ENCODE measurements at regions not wholly inside any gene's neighbourhood (a gene's known extent, or its start where the extent isn't known, plus 50 kb on each side); places are given as distances from the start of the nearest gene placed in this dataset.

GRCh38 chr6:169944061-169944337 is 192.6 kb downstream of the ERMARD start:
- no peak overlapping the region for H2AFZ ChIP-seq (ENCODE audit: low read length)
- H3K9me3 ChIP-seq (ENCODE audit: low read depth, low read length): no peaks in the 10 kb centered on the region
- H3K4me1 ChIP-seq (ENCODE audit: insufficient read depth, low read length): no peaks in the 10 kb centered on the region
- H4K20me1 ChIP-seq (ENCODE audit: insufficient read depth, low read length): no peaks in the 10 kb centered on the region
- no peak overlapping the region for H3K4me2 ChIP-seq (ENCODE audit: insufficient read depth, low read length)
- no peak overlapping the region for H3K27ac ChIP-seq (ENCODE audit: low read depth, low read length)
- H3K79me2 ChIP-seq (ENCODE audit: insufficient read depth, low read length): no peaks in the 10 kb centered on the region
- TF ChIP-seq, protein P1, sequence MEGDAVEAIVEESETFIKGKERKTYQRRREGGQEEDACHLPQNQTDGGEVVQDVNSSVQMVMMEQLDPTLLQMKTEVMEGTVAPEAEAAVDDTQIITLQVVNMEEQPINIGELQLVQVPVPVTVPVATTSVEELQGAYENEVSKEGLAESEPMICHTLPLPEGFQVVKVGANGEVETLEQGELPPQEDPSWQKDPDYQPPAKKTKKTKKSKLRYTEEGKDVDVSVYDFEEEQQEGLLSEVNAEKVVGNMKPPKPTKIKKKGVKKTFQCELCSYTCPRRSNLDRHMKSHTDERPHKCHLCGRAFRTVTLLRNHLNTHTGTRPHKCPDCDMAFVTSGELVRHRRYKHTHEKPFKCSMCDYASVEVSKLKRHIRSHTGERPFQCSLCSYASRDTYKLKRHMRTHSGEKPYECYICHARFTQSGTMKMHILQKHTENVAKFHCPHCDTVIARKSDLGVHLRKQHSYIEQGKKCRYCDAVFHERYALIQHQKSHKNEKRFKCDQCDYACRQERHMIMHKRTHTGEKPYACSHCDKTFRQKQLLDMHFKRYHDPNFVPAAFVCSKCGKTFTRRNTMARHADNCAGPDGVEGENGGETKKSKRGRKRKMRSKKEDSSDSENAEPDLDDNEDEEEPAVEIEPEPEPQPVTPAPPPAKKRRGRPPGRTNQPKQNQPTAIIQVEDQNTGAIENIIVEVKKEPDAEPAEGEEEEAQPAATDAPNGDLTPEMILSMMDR (IDR thresholded peaks at IDR 0.05; ENCODE audit: extremely low read depth, low read depth, low read length): no peak
- no peak for DNase-seq (ENCODE audit: insufficient read length, low spot score, missing footprints)
- H3K27me3 ChIP-seq (ENCODE audit: insufficient read depth, low read length): no peaks in the 10 kb centered on the region
- H3K4me3 ChIP-seq (ENCODE audit: insufficient read depth, low read length): no peak overlapping the region
- H3K36me3 ChIP-seq (ENCODE audit: insufficient read depth, low read length): no peaks in the 10 kb centered on the region

DNA sequence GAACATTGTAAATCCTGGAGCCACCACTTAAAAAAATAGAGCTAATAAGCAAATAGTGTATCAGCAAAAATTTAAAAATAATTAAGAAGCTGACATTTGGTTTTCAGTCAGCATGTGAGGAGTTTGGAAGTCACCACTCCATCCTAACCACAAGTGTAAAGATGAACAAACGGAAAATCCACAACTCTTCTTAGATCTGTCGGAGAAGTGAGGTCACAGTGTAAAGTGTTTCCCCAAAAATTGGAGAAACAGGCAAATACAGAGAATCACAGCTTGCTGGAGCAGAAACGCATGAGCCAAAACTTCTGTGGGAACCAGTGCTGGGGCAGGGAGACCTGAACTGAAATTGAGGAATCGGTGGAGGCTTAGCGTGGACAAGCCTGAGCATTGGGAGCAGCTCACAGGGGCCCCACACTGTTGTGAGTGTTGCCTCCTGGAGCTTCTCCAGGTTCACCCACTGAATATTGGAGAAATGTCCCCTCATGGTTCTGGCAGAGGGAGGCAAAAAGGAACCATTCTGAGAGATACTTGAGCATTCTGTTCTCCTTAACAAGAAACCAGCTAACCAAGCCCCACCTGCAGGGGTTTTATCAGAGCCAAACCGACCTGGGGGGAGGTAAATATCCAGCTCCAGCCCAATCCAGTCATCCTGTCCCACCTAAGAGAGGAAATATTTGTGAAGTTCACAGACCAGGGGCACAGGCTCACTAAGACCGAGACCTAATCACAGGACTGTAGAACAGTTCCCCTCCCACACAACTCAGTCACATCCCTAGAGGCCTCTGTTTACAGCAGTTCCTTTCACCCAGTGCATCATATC is 192.0 kb downstream of the ERMARD start:
- TF ChIP-seq, protein P1 (IDR thresholded peaks at IDR 0.05; ENCODE audit: extremely low read depth, low read depth, low read length): no peak
- no peaks in the 10 kb centered on the region for H3K9me3 ChIP-seq (ENCODE audit: low read depth, low read length)
- H4K20me1 ChIP-seq (ENCODE audit: insufficient read depth, low read length): no peaks in the 10 kb centered on the region
- no peak overlapping the region for H3K4me2 ChIP-seq (ENCODE audit: insufficient read depth, low read length)
- no peak for DNase-seq (ENCODE audit: insufficient read length, low spot score, missing footprints)
- H3K4me3 ChIP-seq (ENCODE audit: insufficient read depth, low read length): no peak overlapping the region
- H3K27me3 ChIP-seq (ENCODE audit: insufficient read depth, low read length): no peaks in the 10 kb centered on the region
- H3K4me1 ChIP-seq (ENCODE audit: insufficient read depth, low read length): no peaks in the 10 kb centered on the region
- no peak overlapping the region for H2AFZ ChIP-seq (ENCODE audit: low read length)
- no peaks in the 10 kb centered on the region for H3K36me3 ChIP-seq (ENCODE audit: insufficient read depth, low read length)
- no peak overlapping the region for H3K27ac ChIP-seq (ENCODE audit: low read depth, low read length)
- H3K79me2 ChIP-seq (ENCODE audit: insufficient read depth, low read length): no peaks in the 10 kb centered on the region

GRCh38 chr6:169942173-169942572 is 190.8 kb downstream of the ERMARD start:
- no peaks in the 10 kb centered on the region for H3K79me2 ChIP-seq (ENCODE audit: insufficient read depth, low read length)
- H3K27ac ChIP-seq (ENCODE audit: low read depth, low read length): no peak overlapping the region
- H3K4me2 ChIP-seq (ENCODE audit: insufficient read depth, low read length): no peak overlapping the region
- no peaks in the 10 kb centered on the region for H3K9me3 ChIP-seq (ENCODE audit: low read depth, low read length)
- no peaks in the 10 kb centered on the region for H3K27me3 ChIP-seq (ENCODE audit: insufficient read depth, low read length)
- H3K4me3 ChIP-seq (ENCODE audit: insufficient read depth, low read length): no peak overlapping the region
- TF ChIP-seq, protein P1 (IDR thresholded peaks at IDR 0.05; ENCODE audit: extremely low read depth, low read depth, low read length): no peak
- no peaks in the 10 kb centered on the region for H3K36me3 ChIP-seq (ENCODE audit: insufficient read depth, low read length)
- no peak for DNase-seq (ENCODE audit: insufficient read length, low spot score, missing footprints)
- H2AFZ ChIP-seq (ENCODE audit: low read length): no peak overlapping the region
- no peaks in the 10 kb centered on the region for H3K4me1 ChIP-seq (ENCODE audit: insufficient read depth, low read length)
- H4K20me1 ChIP-seq (ENCODE audit: insufficient read depth, low read length): no peaks in the 10 kb centered on the region

GRCh38 chr6:169940481-169941271 is 189.3 kb downstream of the ERMARD start:
- DNase-seq (ENCODE audit: insufficient read length, low spot score, missing footprints): no peak
- no peaks in the 10 kb centered on the region for H3K9me3 ChIP-seq (ENCODE audit: low read depth, low read length)
- H3K27ac ChIP-seq (ENCODE audit: low read depth, low read length): no peak overlapping the region
- no peak overlapping the region for H2AFZ ChIP-seq (ENCODE audit: low read length)
- H4K20me1 ChIP-seq (ENCODE audit: insufficient read depth, low read length): no peaks in the 10 kb centered on the region
- H3K36me3 ChIP-seq (ENCODE audit: insufficient read depth, low read length): no peaks in the 10 kb centered on the region
- H3K27me3 ChIP-seq (ENCODE audit: insufficient read depth, low read length): no peaks in the 10 kb centered on the region
- no peak overlapping the region for H3K4me2 ChIP-seq (ENCODE audit: insufficient read depth, low read length)
- no peaks in the 10 kb centered on the region for H3K4me1 ChIP-seq (ENCODE audit: insufficient read depth, low read length)
- H3K4me3 ChIP-seq (ENCODE audit: insufficient read depth, low read length): no peak overlapping the region
- TF ChIP-seq, protein P1 (IDR thresholded peaks at IDR 0.05; ENCODE audit: extremely low read depth, low read depth, low read length): no peak
- no peaks in the 10 kb centered on the region for H3K79me2 ChIP-seq (ENCODE audit: insufficient read depth, low read length)

All from osteoblast (primary cell).